Right lobe of liver (tissue), 4 donors: ENCODE measurements at regions not wholly inside any gene's neighbourhood (a gene's known extent, or its start where the extent isn't known, plus 50 kb on each side); places are given as distances from the start of the nearest gene placed in this dataset.

Source experiments
- POLR2A ChIP-seq: fragments of 450-650 bp; IDR thresholded peaks from one replicate; pipeline ENCODE4 v1.6.1; 2017; ENCODE audit warnings: antibody characterized with exemption, mild to moderate bottlenecking
- TF ChIP-seq, protein P1 (sequence below), 4 donors: fragments of 200-600 bp in 3 of 4; fragments of 450-650 bp in 1 of 4; IDR thresholded peaks; one replicate each; pipeline versions ENCODE4 v1.5.1 to v1.8.0; 2016 to 2022; ENCODE audit warnings: antibody characterized with exemption in 4 of 4, mild to moderate bottlenecking in 2 of 4
- donor health status: DM: no; HTN: no; CAD: no.
- donor health status: DM: no; HTN: no; CAD: no.
- donor health status: DM: no; HTN: yes; CAD: no.

DNA sequence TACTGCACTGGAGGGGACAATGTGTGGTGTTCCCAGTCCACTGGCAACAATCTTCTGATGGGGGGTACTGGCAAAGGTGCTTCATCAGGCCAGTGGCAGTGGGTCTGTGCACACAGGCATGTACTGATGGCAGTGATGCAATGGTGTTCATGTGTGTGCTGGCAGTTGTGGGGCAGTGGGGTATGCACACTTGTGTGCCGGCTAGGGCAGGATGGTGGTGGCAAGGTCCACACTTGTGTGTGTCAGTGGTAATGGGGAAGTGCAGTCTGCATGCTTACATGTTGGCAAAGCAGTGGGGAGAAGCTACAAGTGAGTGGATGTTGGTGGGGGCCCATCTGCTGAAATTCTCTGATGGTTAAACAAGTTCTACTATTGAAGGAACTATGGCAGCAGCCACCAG, 504.6 kb upstream of the ZNF462 start:
- no peak for TF ChIP-seq POLR2A
- TF ChIP-seq, protein P1, sequence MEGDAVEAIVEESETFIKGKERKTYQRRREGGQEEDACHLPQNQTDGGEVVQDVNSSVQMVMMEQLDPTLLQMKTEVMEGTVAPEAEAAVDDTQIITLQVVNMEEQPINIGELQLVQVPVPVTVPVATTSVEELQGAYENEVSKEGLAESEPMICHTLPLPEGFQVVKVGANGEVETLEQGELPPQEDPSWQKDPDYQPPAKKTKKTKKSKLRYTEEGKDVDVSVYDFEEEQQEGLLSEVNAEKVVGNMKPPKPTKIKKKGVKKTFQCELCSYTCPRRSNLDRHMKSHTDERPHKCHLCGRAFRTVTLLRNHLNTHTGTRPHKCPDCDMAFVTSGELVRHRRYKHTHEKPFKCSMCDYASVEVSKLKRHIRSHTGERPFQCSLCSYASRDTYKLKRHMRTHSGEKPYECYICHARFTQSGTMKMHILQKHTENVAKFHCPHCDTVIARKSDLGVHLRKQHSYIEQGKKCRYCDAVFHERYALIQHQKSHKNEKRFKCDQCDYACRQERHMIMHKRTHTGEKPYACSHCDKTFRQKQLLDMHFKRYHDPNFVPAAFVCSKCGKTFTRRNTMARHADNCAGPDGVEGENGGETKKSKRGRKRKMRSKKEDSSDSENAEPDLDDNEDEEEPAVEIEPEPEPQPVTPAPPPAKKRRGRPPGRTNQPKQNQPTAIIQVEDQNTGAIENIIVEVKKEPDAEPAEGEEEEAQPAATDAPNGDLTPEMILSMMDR (IDR thresholded peaks at IDR 0.05), result no peak
